HG02642 (cell line): ENCODE measurements at regions not wholly inside any gene's neighbourhood (a gene's known extent, or its start where the extent isn't known, plus 50 kb on each side); places are given as distances from the start of the nearest gene placed in this dataset.

ENCODE experiments used
- ATAC-seq: cut with Tn5 transposase; IDR thresholded peaks from one replicate; pipeline ENCODE4 v1.9.1; 2021; ENCODE audit warnings: mild to moderate bottlenecking; ENCODE audit not compliant: unreplicated experiment, poor library complexity

- no peak for ATAC-seq
Measured at GRCh38 chr7:46713868-46714596, 793.0 kb upstream of the IGFBP3 start.

- no peak for ATAC-seq
Measured at GRCh38 chr7:46710927-46711326, 789.9 kb upstream of the IGFBP3 start.

GRCh38 chr7:46707973-46708372, 786.9 kb upstream of the IGFBP3 start:
- ATAC-seq: no peak

GRCh38 chr7:46705386-46706255, 784.5 kb upstream of the IGFBP3 start:
- ATAC-seq: no peak

GRCh38 chr7:46696741-46697140, 775.7 kb upstream of the IGFBP3 start:
- ATAC-seq: no peak

GRCh38 chr7:46695051-46695708, 774.1 kb upstream of the IGFBP3 start:
- ATAC-seq: no peak

- ATAC-seq: no peak
Measured at GRCh38 chr7:46694058-46694457, 773.0 kb upstream of the IGFBP3 start.

GRCh38 chr7:46687203-46687602, 766.1 kb upstream of the IGFBP3 start:
- no peak for ATAC-seq

GRCh38 chr7:46685051-46685450, 764.0 kb upstream of the IGFBP3 start:
- ATAC-seq: no peak

GRCh38 chr7:46682836-46683624, 762.0 kb upstream of the IGFBP3 start:
- no peak for ATAC-seq

GRCh38 chr7:46681865-46682503, 760.9 kb upstream of the IGFBP3 start:
- no peak for ATAC-seq

GRCh38 chr7:46680147-46680546, 759.1 kb upstream of the IGFBP3 start:
- ATAC-seq: no peak

GRCh38 chr7:46679671-46680070, 758.6 kb upstream of the IGFBP3 start:
- ATAC-seq: no peak

- no peak for ATAC-seq
Measured at GRCh38 chr7:46678421-46678820, 757.3 kb upstream of the IGFBP3 start.

- no peak for ATAC-seq
Measured at GRCh38 chr7:46675456-46675855, 754.4 kb upstream of the IGFBP3 start.

- no peak for ATAC-seq
Measured at GRCh38 chr7:46672861-46673260, 751.8 kb upstream of the IGFBP3 start.

- ATAC-seq: no peak
Measured at GRCh38 chr7:46671108-46671769, 750.2 kb upstream of the IGFBP3 start.

- no peak for ATAC-seq
Measured at GRCh38 chr7:46669028-46669427, 748.0 kb upstream of the IGFBP3 start.

- no peak for ATAC-seq
Measured at GRCh38 chr7:46664453-46664852, 743.4 kb upstream of the IGFBP3 start.
